Neutrophil (primary cell): ENCODE measurements at regions not wholly inside any gene's neighbourhood (a gene's known extent, or its start where the extent isn't known, plus 50 kb on each side); places are given as distances from the start of the nearest gene placed in this dataset.

Experiments
- H3K27ac ChIP-seq: fragments of 200-600 bp; sonication (generic); 2 replicates; pipeline ENCODE4 v1.5.1; 2016; ENCODE audit warnings: mild to moderate bottlenecking, moderate library complexity
- H3K27me3 ChIP-seq: fragments of 200-600 bp; sonication (generic); 2 replicates; pipeline ENCODE4 v1.6.0; 2016; ENCODE audit warnings: mild to moderate bottlenecking
- H3K36me3 ChIP-seq: fragments of 200-600 bp; sonication (generic); 2 replicates; pipeline ENCODE4 v1.5.1; 2017
- H3K4me1 ChIP-seq, 2 experiments: fragments of 200-600 bp in 1 of 2; sonication (generic) in 1 of 2; 1 replicate in 1 of 2; 2 replicates in 1 of 2; pipeline versions ENCODE4 v1.5.1 to v1.6.1; 2013 to 2016; ENCODE audit warnings: low read depth in 1 of 2, low read length in 1 of 2, mild to moderate bottlenecking in 1 of 2, moderate library complexity in 1 of 2; ENCODE audit not compliant: control insufficient read depth in 1 of 2, insufficient read depth in 1 of 2
- H3K4me3 ChIP-seq, 2 experiments: fragments of 200-600 bp in 1 of 2; sonication (generic) in 1 of 2; 1 replicate in 1 of 2; 2 replicates in 1 of 2; pipeline ENCODE4 v1.5.1; 2013 to 2016; ENCODE audit warnings: low read depth in 1 of 2, low read length in 1 of 2, mild to moderate bottlenecking in 1 of 2, moderate library complexity in 1 of 2
- H3K9me3 ChIP-seq: fragments of 200-600 bp; sonication (generic); 2 replicates; pipeline ENCODE4 v1.5.1; 2016
- CTCF ChIP-seq: fragments of 200-600 bp; sonication (generic); IDR thresholded peaks from 2 replicates; pipeline ENCODE4 v1.5.1; 2016; ENCODE audit warnings: antibody characterized with exemption

GRCh38 chr5:24363789-24364481, 280.8 kb downstream of the CDH10 start:
- no peaks in the 10 kb centered on the region for H3K27me3 ChIP-seq

DNA sequence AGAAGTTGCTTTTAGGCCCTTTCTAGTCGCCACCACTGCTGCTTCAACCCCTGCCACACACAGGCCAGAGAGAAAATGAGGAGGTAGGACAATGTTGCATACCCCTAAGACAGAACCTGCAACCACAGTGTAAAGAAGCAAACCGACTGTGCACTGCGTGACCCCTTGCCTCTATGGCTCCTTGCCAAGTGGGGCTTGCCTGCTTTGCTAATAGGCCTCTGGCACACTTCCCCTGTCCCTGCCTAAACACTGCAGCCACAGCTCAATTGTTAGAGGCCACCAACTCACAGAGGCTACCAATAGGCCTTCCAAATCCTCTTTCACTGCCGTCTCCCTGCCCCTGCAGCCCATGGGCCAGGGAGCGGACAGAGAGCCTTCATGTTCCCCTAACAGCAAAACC, 280.1 kb downstream of the CDH10 start:
- Histone ChIP-seq H3K4me3 (no peak overlapping the region), H3K9me3 (no peaks in the 10 kb centered on the region), H3K36me3 (no peaks in the 10 kb centered on the region), H3K27ac (no peak overlapping the region), H3K4me1 (no peaks in the 10 kb centered on the region), H3K27me3 (no peaks in the 10 kb centered on the region)
- no peak for TF ChIP-seq CTCF

More at GRCh38 chr5:24363789-24364481, 280.8 kb downstream of the CDH10 start:
- no peaks in the 10 kb centered on the region for H3K4me1 ChIP-seq
- H3K4me3 ChIP-seq = no peak overlapping the region
- TF ChIP-seq CTCF = no peak
- H3K27ac ChIP-seq = no peak overlapping the region
- no peaks in the 10 kb centered on the region for H3K36me3 ChIP-seq
- H3K9me3 ChIP-seq = no peaks in the 10 kb centered on the region

DNA sequence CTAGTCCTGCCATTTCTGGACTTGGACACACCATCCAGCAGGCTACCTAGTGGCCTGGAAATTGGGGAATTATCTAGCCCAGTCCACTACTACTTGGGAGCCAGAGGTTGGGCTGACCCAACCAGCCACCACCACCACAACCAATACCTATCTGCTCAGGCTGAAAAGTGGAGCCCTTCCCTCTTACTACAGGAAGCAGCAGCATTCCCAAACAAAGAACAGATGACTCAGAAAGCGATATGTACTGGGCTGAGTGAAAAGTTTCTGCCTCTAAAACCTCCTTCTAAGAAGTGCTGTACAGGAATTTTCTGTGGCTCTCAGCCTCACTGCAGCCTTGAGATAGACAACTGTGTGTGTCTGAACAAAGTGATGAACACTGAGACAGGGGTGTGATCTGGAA, 279.4 kb downstream of the CDH10 start:
- H3K27me3 ChIP-seq = no peaks in the 10 kb centered on the region
- H3K4me1 ChIP-seq = no peaks in the 10 kb centered on the region
- no peaks in the 10 kb centered on the region for H3K9me3 ChIP-seq
- H3K36me3 ChIP-seq = no peaks in the 10 kb centered on the region
- TF ChIP-seq CTCF = no peak
- no peak overlapping the region for H3K27ac ChIP-seq
- H3K4me3 ChIP-seq = no peak overlapping the region

DNA sequence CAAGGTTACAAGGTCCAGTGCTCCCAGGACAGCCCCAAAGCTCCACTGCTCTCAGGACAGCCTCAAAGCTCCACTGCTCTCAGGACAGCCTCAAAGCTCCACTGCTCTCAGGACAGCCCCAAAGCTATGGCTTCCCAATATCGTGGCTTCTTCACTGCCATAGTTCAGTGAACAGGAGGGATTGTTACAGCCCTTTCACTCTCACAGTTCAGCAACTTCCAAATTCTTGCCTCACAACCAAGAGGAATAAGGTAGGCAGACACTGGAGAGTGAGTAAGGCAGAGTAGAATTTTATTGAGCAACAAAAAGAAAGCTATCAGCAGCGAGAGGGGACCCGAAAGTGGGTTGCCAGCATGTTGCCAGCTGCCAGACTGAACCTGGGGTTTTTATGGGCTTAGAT, 277.6 kb downstream of the CDH10 start:
- H3K4me3 ChIP-seq = no peak overlapping the region
- H3K27ac ChIP-seq = no peak overlapping the region
- no peaks in the 10 kb centered on the region for H3K9me3 ChIP-seq
- H3K27me3 ChIP-seq = no peaks in the 10 kb centered on the region
- no peaks in the 10 kb centered on the region for H3K36me3 ChIP-seq
- no peaks in the 10 kb centered on the region for H3K4me1 ChIP-seq
- no peak for TF ChIP-seq CTCF

GRCh38 chr5:24368115-24368514, 276.7 kb downstream of the CDH10 start:
- no peaks in the 10 kb centered on the region for H3K4me1 ChIP-seq
- H3K27me3 ChIP-seq = no peaks in the 10 kb centered on the region
- TF ChIP-seq CTCF = no peak
- no peaks in the 10 kb centered on the region for H3K9me3 ChIP-seq
- H3K36me3 ChIP-seq = no peaks in the 10 kb centered on the region
- no peak overlapping the region for H3K4me3 ChIP-seq
- no peak overlapping the region for H3K27ac ChIP-seq
